Activated CD8-positive, alpha-beta T cell treated with anti-CD3 and anti-CD28 coated beads for 36 hours (primary cell): ENCODE measurements at regions not wholly inside any gene's neighbourhood (a gene's known extent, or its start where the extent isn't known, plus 50 kb on each side); places are given as distances from the start of the nearest gene placed in this dataset.
A peak's percentile ranks its signal among the peaks of the same experiment; 100 is the strongest.

Source experiments
- ATAC-seq: fragments of 200-7000 bp; cut with Tn5 transposase; one replicate; pipeline ENCODE4 v1.10.0; 2021; ENCODE audit warnings: mild to moderate bottlenecking, moderate library complexity
- CTCF ChIA-PET: fragments of 350-600 bp; sonication (Branson Sonifier 250); formaldehyde crosslinking; loops from one replicate; lab custom pipeline; 2021; ENCODE audit warnings: antibody characterized with exemption; lab: Charles Lee
- POLR2A ChIA-PET: fragments of 350-600 bp; sonication (Branson Sonifier 250); formaldehyde crosslinking; loops from one replicate; lab custom pipeline; 2021; ENCODE audit warnings: antibody characterized with exemption; lab: Charles Lee
- DNase-seq: peaks from one replicate; pipeline ENCODE4 v3.0.0-alpha.2; 2020
- H3K27ac Mint-ChIP-seq: one replicate; pipeline ENCODE4 v1.8.0; 2021; ENCODE audit warnings: mild to moderate bottlenecking, mixed read lengths
- H3K27me3 Mint-ChIP-seq: one replicate; pipeline ENCODE4 v1.8.0; 2021; ENCODE audit warnings: mixed read lengths
- H3K36me3 Mint-ChIP-seq: one replicate; pipeline ENCODE4 v1.8.0; 2021; ENCODE audit warnings: low read depth, mixed read lengths
- H3K4me1 Mint-ChIP-seq: one replicate; pipeline ENCODE4 v1.8.0; 2021; ENCODE audit warnings: low read depth, mixed read lengths
- H3K4me3 Mint-ChIP-seq: one replicate; pipeline ENCODE4 v1.8.0; 2021; ENCODE audit warnings: mild to moderate bottlenecking, moderate library complexity, mixed read lengths
- H3K9me3 Mint-ChIP-seq: one replicate; pipeline ENCODE4 v1.8.0; 2021; ENCODE audit warnings: mixed read lengths
- CTCF ChIP-seq: fragments of 200-600 bp; IDR thresholded peaks from one replicate; pipeline ENCODE4 v1.8.0; 2022; ENCODE audit warnings: antibody characterized with exemption, mild to moderate bottlenecking
- intact Hi-C: fragments of 100-400 bp; cut with micrococcal nuclease; formaldehyde crosslinking; loops from one replicate; pipeline ENCODE4 v1.10.0; 2022

GRCh38 chr18:22282311-22283115 is 113.1 kb downstream of the GATA6 start:
- peak; percentile 86 for ATAC-seq

GRCh38 chr18:22280453-22280750 is 111.0 kb downstream of the GATA6 start:
- ATAC-seq, result no peak
- DNase-seq, result no peak
- Mint-ChIP-seq H3K36me3 (no peaks in the 10 kb centered on the region), H3K9me3 (no peaks in the 10 kb centered on the region), H3K4me1 (peaks cover 10% of the 10 kb centered on the region), H3K4me3 (no peak overlapping the region), H3K27me3 (no peaks in the 10 kb centered on the region), H3K27ac (no peak overlapping the region)
- ChIA-PET POLR2A (interaction anchor here (0.7 kb wide), 1 partner anchor 43 kb away, joined by 3 read pairs; no protein-coding TSS in a partner anchor), CTCF (interaction anchor here (0.7 kb wide), 1 partner anchor 67 kb away, joined by 3 read pairs; no protein-coding TSS in a partner anchor)
- intact Hi-C loops, result no loop called here
- no peak for TF ChIP-seq CTCF

More at GRCh38 chr18:22282311-22283115, 113.1 kb downstream of the GATA6 start:
- intact Hi-C loops, result no loop called here
- no peak overlapping the region for H3K4me3 Mint-ChIP-seq
- no peaks in the 10 kb centered on the region for H3K9me3 Mint-ChIP-seq
- CTCF ChIA-PET, result interaction anchor here (1.3 to 1.4 kb wide), 2 partner anchors 63 to 373 kb away, joined by 4 read pairs; no protein-coding TSS in a partner anchor
- peak overlapping the region; percentile 86 for H3K27ac Mint-ChIP-seq
- no peaks in the 10 kb centered on the region for H3K36me3 Mint-ChIP-seq
- H3K27me3 Mint-ChIP-seq, result no peaks in the 10 kb centered on the region
- DNase-seq, result peak; percentile 28
- TF ChIP-seq CTCF, result no peak
- peaks cover 15% of the 10 kb centered on the region for H3K4me1 Mint-ChIP-seq
- POLR2A ChIA-PET, result interaction anchor here (0.6 to 1.3 kb wide), 2 partner anchors 61 to 127 kb away, joined by 3 to 5 read pairs; no protein-coding TSS in a partner anchor

GRCh38 chr18:22279741-22280452 is 110.5 kb downstream of the GATA6 start:
- POLR2A ChIA-PET, result interaction anchor here (0.7 kb wide), 1 partner anchor 43 kb away, joined by 3 read pairs; no protein-coding TSS in a partner anchor
- DNase-seq, result no peak

GRCh38 chr18:22278798-22279197 is 109.4 kb downstream of the GATA6 start:
- Mint-ChIP-seq H3K27me3 (no peaks in the 10 kb centered on the region), H3K9me3 (no peaks in the 10 kb centered on the region), H3K4me1 (peaks cover 9% of the 10 kb centered on the region), H3K4me3 (no peak overlapping the region), H3K36me3 (no peaks in the 10 kb centered on the region), H3K27ac (no peak overlapping the region)
- CTCF ChIA-PET, result no interaction called here
- no peak for ATAC-seq
- DNase-seq, result no peak
- intact Hi-C loops, result no loop called here
- TF ChIP-seq CTCF, result no peak
- POLR2A ChIA-PET, result no interaction called here

More at GRCh38 chr18:22279741-22280452, 110.5 kb downstream of the GATA6 start:
- Mint-ChIP-seq H3K36me3 (no peaks in the 10 kb centered on the region), H3K27me3 (no peaks in the 10 kb centered on the region), H3K4me3 (no peak overlapping the region), H3K9me3 (no peaks in the 10 kb centered on the region), H3K4me1 (peaks cover 10% of the 10 kb centered on the region), H3K27ac (no peak overlapping the region)
- CTCF ChIA-PET, result interaction anchor here (0.7 kb wide), 1 partner anchor 68 kb away, joined by 3 read pairs; no protein-coding TSS in a partner anchor
- intact Hi-C loops, result no loop called here
- no peak for TF ChIP-seq CTCF
- ATAC-seq, result no peak

GRCh38 chr18:22277758-22278157 is 108.4 kb downstream of the GATA6 start:
- intact Hi-C loops, result no loop called here
- ATAC-seq (no peak), DNase-seq (no peak)
- ChIA-PET POLR2A (no interaction called here), CTCF (no interaction called here)
- Mint-ChIP-seq H3K27ac (no peak overlapping the region), H3K4me1 (peaks cover 5% of the 10 kb centered on the region), H3K9me3 (no peaks in the 10 kb centered on the region), H3K36me3 (no peaks in the 10 kb centered on the region), H3K4me3 (no peak overlapping the region), H3K27me3 (no peaks in the 10 kb centered on the region)
- TF ChIP-seq CTCF, result no peak
